ENCODE measurements at regions not wholly inside any gene's neighbourhood (a gene's known extent, or its start where the extent isn't known, plus 50 kb on each side); places are given as distances from the start of the nearest gene placed in this dataset.

- Mint-ChIP-seq H3K9me3 (peaks cover 3% of the 10 kb centered on the region), H3K4me1 (no peaks in the 10 kb centered on the region), H3K4me3 (no peak overlapping the region), H3K27ac (no peak overlapping the region), H3K36me3 (ENCODE audit: low read depth) (no peaks in the 10 kb centered on the region), H3K27me3 (no peaks in the 10 kb centered on the region)
- no peak for DNase-seq
- CTCF ChIA-PET = no interaction called here
- POLR2A ChIA-PET = no interaction called here
Measured at GRCh38 chr2:4959219-4959618, 733.0 kb upstream of the SOX11 start.

GRCh38 chr2:4962419-4962818 is 729.8 kb upstream of the SOX11 start:
- ChIA-PET POLR2A (no interaction called here), CTCF (no interaction called here)
- Mint-ChIP-seq H3K4me1 (no peaks in the 10 kb centered on the region), H3K27ac (no peak overlapping the region), H3K36me3 (ENCODE audit: low read depth) (no peaks in the 10 kb centered on the region), H3K27me3 (no peaks in the 10 kb centered on the region), H3K4me3 (no peak overlapping the region), H3K9me3 (peaks cover 3% of the 10 kb centered on the region)
- no peak for DNase-seq

- Mint-ChIP-seq H3K4me3 (no peak overlapping the region), H3K9me3 (peaks cover 3% of the 10 kb centered on the region), H3K36me3 (ENCODE audit: low read depth) (no peaks in the 10 kb centered on the region), H3K4me1 (no peaks in the 10 kb centered on the region), H3K27ac (no peak overlapping the region), H3K27me3 (no peaks in the 10 kb centered on the region)
- DNase-seq = no peak
- ChIA-PET POLR2A (no interaction called here), CTCF (no interaction called here)
Measured at GRCh38 chr2:4963106-4963505, 729.1 kb upstream of the SOX11 start.

GRCh38 chr2:4964001-4964540 is 728.1 kb upstream of the SOX11 start:
- H3K9me3 Mint-ChIP-seq = peaks cover 3% of the 10 kb centered on the region
- DNase-seq = no peak
- H3K4me1 Mint-ChIP-seq = no peaks in the 10 kb centered on the region
- H3K27me3 Mint-ChIP-seq = no peaks in the 10 kb centered on the region
- POLR2A ChIA-PET = no interaction called here
- CTCF ChIA-PET = no interaction called here
- H3K4me3 Mint-ChIP-seq = no peak overlapping the region
- H3K36me3 Mint-ChIP-seq (ENCODE audit: low read depth) = no peaks in the 10 kb centered on the region
- no peak overlapping the region for H3K27ac Mint-ChIP-seq

- peaks cover 3% of the 10 kb centered on the region for H3K9me3 Mint-ChIP-seq
- CTCF ChIA-PET = no interaction called here
- no peaks in the 10 kb centered on the region for H3K36me3 Mint-ChIP-seq (ENCODE audit: low read depth)
- H3K4me3 Mint-ChIP-seq = no peak overlapping the region
- POLR2A ChIA-PET = no interaction called here
- DNase-seq = no peak
- no peak overlapping the region for H3K27ac Mint-ChIP-seq
- no peaks in the 10 kb centered on the region for H3K4me1 Mint-ChIP-seq
- H3K27me3 Mint-ChIP-seq = no peaks in the 10 kb centered on the region
Measured at GRCh38 chr2:4964579-4964978, 727.6 kb upstream of the SOX11 start.

- no peak for DNase-seq
- ChIA-PET CTCF (no interaction called here), POLR2A (no interaction called here)
- Mint-ChIP-seq H3K36me3 (ENCODE audit: low read depth) (no peaks in the 10 kb centered on the region), H3K27me3 (no peaks in the 10 kb centered on the region), H3K9me3 (peaks cover 3% of the 10 kb centered on the region), H3K4me3 (no peak overlapping the region), H3K4me1 (no peaks in the 10 kb centered on the region), H3K27ac (no peak overlapping the region)
Measured at GRCh38 chr2:4965556-4966320, 726.4 kb upstream of the SOX11 start.

GRCh38 chr2:4967206-4967605 is 725.0 kb upstream of the SOX11 start:
- POLR2A ChIA-PET = no interaction called here
- Mint-ChIP-seq H3K9me3 (peaks cover 3% of the 10 kb centered on the region), H3K4me3 (no peak overlapping the region), H3K27me3 (no peaks in the 10 kb centered on the region), H3K36me3 (ENCODE audit: low read depth) (no peaks in the 10 kb centered on the region), H3K27ac (no peak overlapping the region), H3K4me1 (no peaks in the 10 kb centered on the region)
- CTCF ChIA-PET = interaction anchor here (1.0 kb wide), 1 partner anchor 10 kb away, joined by 3 read pairs; no protein-coding TSS in a partner anchor
- DNase-seq = no peak

GRCh38 chr2:4972472-4972871 is 719.7 kb upstream of the SOX11 start:
- H3K36me3 Mint-ChIP-seq (ENCODE audit: low read depth) = no peaks in the 10 kb centered on the region
- CTCF ChIA-PET = no interaction called here
- POLR2A ChIA-PET = no interaction called here
- no peaks in the 10 kb centered on the region for H3K4me1 Mint-ChIP-seq
- H3K9me3 Mint-ChIP-seq = peaks cover 3% of the 10 kb centered on the region
- no peak overlapping the region for H3K4me3 Mint-ChIP-seq
- no peak overlapping the region for H3K27ac Mint-ChIP-seq
- DNase-seq = no peak
- H3K27me3 Mint-ChIP-seq = no peaks in the 10 kb centered on the region

GRCh38 chr2:4973354-4973753 is 718.8 kb upstream of the SOX11 start:
- Mint-ChIP-seq H3K27me3 (no peaks in the 10 kb centered on the region), H3K36me3 (ENCODE audit: low read depth) (no peaks in the 10 kb centered on the region), H3K27ac (no peak overlapping the region), H3K9me3 (peaks cover 3% of the 10 kb centered on the region), H3K4me1 (no peaks in the 10 kb centered on the region), H3K4me3 (no peak overlapping the region)
- no peak for DNase-seq
- ChIA-PET CTCF (no interaction called here), POLR2A (no interaction called here)

- Mint-ChIP-seq H3K4me3 (no peak overlapping the region), H3K27me3 (no peaks in the 10 kb centered on the region), H3K4me1 (no peaks in the 10 kb centered on the region), H3K9me3 (peaks cover 3% of the 10 kb centered on the region), H3K27ac (no peak overlapping the region), H3K36me3 (ENCODE audit: low read depth) (no peaks in the 10 kb centered on the region)
- CTCF ChIA-PET = no interaction called here
- DNase-seq = no peak
- POLR2A ChIA-PET = no interaction called here
Measured at GRCh38 chr2:4973973-4974372, 718.2 kb upstream of the SOX11 start.

GRCh38 chr2:4976407-4976806 is 715.8 kb upstream of the SOX11 start:
- H3K27me3 Mint-ChIP-seq = no peaks in the 10 kb centered on the region
- no peaks in the 10 kb centered on the region for H3K4me1 Mint-ChIP-seq
- peaks cover 3% of the 10 kb centered on the region for H3K9me3 Mint-ChIP-seq
- POLR2A ChIA-PET = no interaction called here
- no peak overlapping the region for H3K27ac Mint-ChIP-seq
- H3K36me3 Mint-ChIP-seq (ENCODE audit: low read depth) = no peaks in the 10 kb centered on the region
- CTCF ChIA-PET = no interaction called here
- H3K4me3 Mint-ChIP-seq = no peak overlapping the region
- no peak for DNase-seq

GRCh38 chr2:4979111-4979510 is 713.1 kb upstream of the SOX11 start:
- Mint-ChIP-seq H3K27ac (no peak overlapping the region), H3K9me3 (peaks cover 3% of the 10 kb centered on the region), H3K27me3 (no peaks in the 10 kb centered on the region), H3K4me3 (no peak overlapping the region), H3K36me3 (ENCODE audit: low read depth) (no peaks in the 10 kb centered on the region), H3K4me1 (no peaks in the 10 kb centered on the region)
- POLR2A ChIA-PET = no interaction called here
- no peak for DNase-seq
- CTCF ChIA-PET = no interaction called here

GRCh38 chr2:4980995-4981394 is 711.2 kb upstream of the SOX11 start:
- H3K9me3 Mint-ChIP-seq = no peaks in the 10 kb centered on the region
- H3K4me3 Mint-ChIP-seq = no peak overlapping the region
- H3K27me3 Mint-ChIP-seq = no peaks in the 10 kb centered on the region
- DNase-seq = no peak
- H3K4me1 Mint-ChIP-seq = no peaks in the 10 kb centered on the region
- H3K27ac Mint-ChIP-seq = no peak overlapping the region
- ChIA-PET CTCF (no interaction called here), POLR2A (no interaction called here)
- no peaks in the 10 kb centered on the region for H3K36me3 Mint-ChIP-seq (ENCODE audit: low read depth)

- Mint-ChIP-seq H3K27me3 (no peaks in the 10 kb centered on the region), H3K9me3 (no peaks in the 10 kb centered on the region), H3K27ac (no peak overlapping the region), H3K4me3 (no peak overlapping the region), H3K36me3 (ENCODE audit: low read depth) (no peaks in the 10 kb centered on the region), H3K4me1 (no peaks in the 10 kb centered on the region)
- DNase-seq = no peak
- CTCF ChIA-PET = no interaction called here
- POLR2A ChIA-PET = no interaction called here
Measured at GRCh38 chr2:4981802-4982409, 710.3 kb upstream of the SOX11 start.
